Ovary (tissue), 3 donors: ENCODE measurements at regions not wholly inside any gene's neighbourhood (a gene's known extent, or its start where the extent isn't known, plus 50 kb on each side); places are given as distances from the start of the nearest gene placed in this dataset.

Experiments
- CTCF ChIP-seq, 3 donors: fragments of 450-650 bp in 2 of 3; fragments of 200-600 bp in 1 of 3; IDR thresholded peaks; one replicate each; pipeline versions ENCODE4 v1.5.1 to v1.8.0; 2016 to 2022; ENCODE audit warnings: antibody characterized with exemption in 3 of 3, mild to moderate bottlenecking in 1 of 3
- EP300 ChIP-seq: sonication (generic); formaldehyde crosslinking; IDR thresholded peaks from one replicate; pipeline ENCODE4 v1.6.1; 2017; ENCODE audit warnings: antibody characterized with exemption
- POLR2A ChIP-seq: fragments of 450-650 bp; IDR thresholded peaks from one replicate; pipeline ENCODE4 v1.6.1; 2017; ENCODE audit warnings: antibody characterized with exemption, mild to moderate bottlenecking, moderate library complexity
- donor health status: DM: no; HTN: no; CAD: no.

- TF ChIP-seq CTCF (IDR thresholded peaks at IDR 0.05), result no peak
- no peak for TF ChIP-seq EP300
- TF ChIP-seq POLR2A, result no peak
Measured at GRCh38 chr5:145340099-145340498, 495.0 kb downstream of the PRELID2 start.
